Stimulated activated naive B cell treated with anti-CD40 and anti-IgM and Interleukin-4, amounts not matched to agents 10 μg/mL and 1 μg/mL and 100 μg/mL, for 72 hours (primary cell): ENCODE measurements at regions not wholly inside any gene's neighbourhood (a gene's known extent, or its start where the extent isn't known, plus 50 kb on each side); places are given as distances from the start of the nearest gene placed in this dataset.
"Not testable (repeated sequence)": the region's sequence is repeated elsewhere in the genome, so short reads cannot be mapped to it uniquely, and the experiment has no call there.

ENCODE experiments used
- ATAC-seq, 2 donors: fragments of 150-1000 bp; cut with Tn5 transposase; replicated peaks; 2 replicates each; pipeline ENCODE4 v1.10.0; 2021; ENCODE audit warnings: moderate library complexity in 1 of 2
- DNase-seq: peaks from one replicate; pipeline ENCODE4 v3.0.0; 2021
- H3K27ac Mint-ChIP-seq: one replicate; pipeline ENCODE4 v1.8.0; 2022; ENCODE audit warnings: mild to moderate bottlenecking, mixed read lengths
- H3K27me3 Mint-ChIP-seq, 2 donors: one replicate each; pipeline ENCODE4 v1.8.0; 2022; ENCODE audit warnings: mixed read lengths in 2 of 2
- H3K36me3 Mint-ChIP-seq, 2 donors: one replicate each; pipeline ENCODE4 v1.8.0; 2022; ENCODE audit warnings: mixed read lengths in 2 of 2, mild to moderate bottlenecking in 1 of 2
- H3K4me1 Mint-ChIP-seq, 2 donors: one replicate each; pipeline ENCODE4 v1.8.0; 2022; ENCODE audit warnings: mixed read lengths in 2 of 2, mild to moderate bottlenecking in 1 of 2
- H3K4me3 Mint-ChIP-seq, 2 donors: one replicate each; pipeline ENCODE4 v1.8.0; 2022; ENCODE audit warnings: mild to moderate bottlenecking in 2 of 2, mixed read lengths in 2 of 2, moderate library complexity in 1 of 2
- H3K9me3 Mint-ChIP-seq, 2 donors: one replicate each; pipeline ENCODE4 v1.8.0; 2022; ENCODE audit warnings: mixed read lengths in 2 of 2, mild to moderate bottlenecking in 1 of 2

- DNase-seq (no peak), ATAC-seq (no peak)
- Mint-ChIP-seq H3K36me3 (no peaks in the 10 kb centered on the region), H3K27ac (no peak overlapping the region), H3K4me1 (no peaks in the 10 kb centered on the region), H3K9me3 (no peaks in the 10 kb centered on the region), H3K4me3 (no peak overlapping the region), H3K27me3 (peaks cover 0 to 3% of the 10 kb centered on the region in 2 donors)
Observed at GRCh38 chr1:115447672-115448071, 109.6 kb upstream of the NGF start.

- no peaks in the 10 kb centered on the region for H3K36me3 Mint-ChIP-seq
- H3K9me3 Mint-ChIP-seq: peaks cover 0 to under 1% of the 10 kb centered on the region in 2 donors
- no peak overlapping the region for H3K27ac Mint-ChIP-seq
- H3K4me3 Mint-ChIP-seq: no peak overlapping the region
- H3K27me3 Mint-ChIP-seq: peaks cover 0 to 3% of the 10 kb centered on the region in 2 donors
- DNase-seq (no peak), ATAC-seq (no peak)
- no peaks in the 10 kb centered on the region for H3K4me1 Mint-ChIP-seq
Observed at GRCh38 chr1:115445090-115445489, 107.0 kb upstream of the NGF start.

- ATAC-seq: no peak
- no peaks in the 10 kb centered on the region for H3K27me3 Mint-ChIP-seq
- peaks cover 0 to 4% of the 10 kb centered on the region in 2 donors for H3K9me3 Mint-ChIP-seq
- no peak overlapping the region for H3K27ac Mint-ChIP-seq
- no peak for DNase-seq
- no peaks in the 10 kb centered on the region for H3K4me1 Mint-ChIP-seq
- H3K36me3 Mint-ChIP-seq: no peaks in the 10 kb centered on the region
- H3K4me3 Mint-ChIP-seq: no peak overlapping the region
Observed at GRCh38 chr1:115440733-115441132, 102.7 kb upstream of the NGF start.

GRCh38 chr1:115439520-115439919 is 101.5 kb upstream of the NGF start:
- H3K27ac Mint-ChIP-seq, ATAC-seq, H3K4me3 Mint-ChIP-seq, DNase-seq, H3K36me3 Mint-ChIP-seq, H3K4me1 Mint-ChIP-seq, H3K9me3 Mint-ChIP-seq, H3K27me3 Mint-ChIP-seq: not testable (repeated sequence)

GRCh38 chr1:115437196-115437595 is 99.1 kb upstream of the NGF start:
- H3K9me3 Mint-ChIP-seq: peaks cover 2 to 4% of the 10 kb centered on the region in 2 donors
- H3K36me3 Mint-ChIP-seq: no peaks in the 10 kb centered on the region
- no peak overlapping the region for H3K4me3 Mint-ChIP-seq
- ATAC-seq (no peak), DNase-seq (no peak)
- H3K4me1 Mint-ChIP-seq: no peaks in the 10 kb centered on the region
- no peaks in the 10 kb centered on the region for H3K27me3 Mint-ChIP-seq
- H3K27ac Mint-ChIP-seq: no peak overlapping the region

GRCh38 chr1:115436596-115436995 is 98.5 kb upstream of the NGF start:
- DNase-seq (no peak), ATAC-seq (no peak)
- H3K36me3 Mint-ChIP-seq: no peaks in the 10 kb centered on the region
- H3K27ac Mint-ChIP-seq: no peak overlapping the region
- H3K9me3 Mint-ChIP-seq: peaks cover 2 to 4% of the 10 kb centered on the region in 2 donors
- H3K4me1 Mint-ChIP-seq: no peaks in the 10 kb centered on the region
- H3K27me3 Mint-ChIP-seq: no peaks in the 10 kb centered on the region
- no peak overlapping the region for H3K4me3 Mint-ChIP-seq

- ATAC-seq: no peak
- no peaks in the 10 kb centered on the region for H3K4me1 Mint-ChIP-seq
- no peaks in the 10 kb centered on the region for H3K27me3 Mint-ChIP-seq
- no peak overlapping the region for H3K4me3 Mint-ChIP-seq
- H3K36me3 Mint-ChIP-seq: no peaks in the 10 kb centered on the region
- peaks cover 0 to 3% of the 10 kb centered on the region in 2 donors for H3K9me3 Mint-ChIP-seq
- DNase-seq: no peak
- H3K27ac Mint-ChIP-seq: no peak overlapping the region
Observed at GRCh38 chr1:115433483-115433882, 95.4 kb upstream of the NGF start.

GRCh38 chr1:115432061-115432460 is 94.0 kb upstream of the NGF start:
- Mint-ChIP-seq H3K9me3 (peaks cover 0 to 3% of the 10 kb centered on the region in 2 donors), H3K4me3 (no peak overlapping the region), H3K4me1 (no peaks in the 10 kb centered on the region), H3K27me3 (no peaks in the 10 kb centered on the region), H3K27ac (no peak overlapping the region), H3K36me3 (no peaks in the 10 kb centered on the region)
- DNase-seq (no peak), ATAC-seq (no peak)

- Mint-ChIP-seq H3K4me3 (no peak overlapping the region), H3K27ac (no peak overlapping the region), H3K4me1 (no peaks in the 10 kb centered on the region), H3K9me3 (peaks cover 0 to 3% of the 10 kb centered on the region in 2 donors), H3K36me3 (no peaks in the 10 kb centered on the region), H3K27me3 (no peaks in the 10 kb centered on the region)
- DNase-seq (no peak), ATAC-seq (no peak)
Observed at GRCh38 chr1:115430441-115431158, 92.6 kb upstream of the NGF start.

GRCh38 chr1:115429884-115430283 is 91.8 kb upstream of the NGF start:
- Mint-ChIP-seq H3K9me3 (peaks cover 0 to 3% of the 10 kb centered on the region in 2 donors), H3K27ac (no peak overlapping the region), H3K4me3 (no peak overlapping the region), H3K27me3 (no peaks in the 10 kb centered on the region), H3K4me1 (no peaks in the 10 kb centered on the region), H3K36me3 (no peaks in the 10 kb centered on the region)
- DNase-seq: no peak
- no peak for ATAC-seq

- no peaks in the 10 kb centered on the region for H3K36me3 Mint-ChIP-seq
- H3K4me1 Mint-ChIP-seq: no peaks in the 10 kb centered on the region
- DNase-seq: no peak
- H3K27me3 Mint-ChIP-seq: no peaks in the 10 kb centered on the region
- H3K4me3 Mint-ChIP-seq: no peak overlapping the region
- ATAC-seq: no peak
- peaks cover 0 to 3% of the 10 kb centered on the region in 2 donors for H3K9me3 Mint-ChIP-seq
- H3K27ac Mint-ChIP-seq: no peak overlapping the region
Observed at GRCh38 chr1:115429241-115429640, 91.2 kb upstream of the NGF start.

- no peak for DNase-seq
- Mint-ChIP-seq H3K4me1 (no peaks in the 10 kb centered on the region), H3K27me3 (no peaks in the 10 kb centered on the region), H3K36me3 (no peaks in the 10 kb centered on the region), H3K4me3 (no peak overlapping the region), H3K9me3 (peaks cover 0 to 3% of the 10 kb centered on the region in 2 donors), H3K27ac (no peak overlapping the region)
- ATAC-seq: no peak
Observed at GRCh38 chr1:115428676-115429075, 90.6 kb upstream of the NGF start.

GRCh38 chr1:115428256-115428655 is 90.2 kb upstream of the NGF start:
- no peak overlapping the region for H3K4me3 Mint-ChIP-seq
- H3K27ac Mint-ChIP-seq: no peak overlapping the region
- peaks cover 0 to 3% of the 10 kb centered on the region in 2 donors for H3K9me3 Mint-ChIP-seq
- no peaks in the 10 kb centered on the region for H3K4me1 Mint-ChIP-seq
- ATAC-seq (no peak), DNase-seq (no peak)
- H3K36me3 Mint-ChIP-seq: no peaks in the 10 kb centered on the region
- H3K27me3 Mint-ChIP-seq: no peaks in the 10 kb centered on the region

- ATAC-seq (no peak), DNase-seq (no peak)
- no peaks in the 10 kb centered on the region for H3K4me1 Mint-ChIP-seq
- H3K36me3 Mint-ChIP-seq: no peaks in the 10 kb centered on the region
- no peak overlapping the region for H3K27ac Mint-ChIP-seq
- no peak overlapping the region for H3K4me3 Mint-ChIP-seq
- H3K27me3 Mint-ChIP-seq: no peaks in the 10 kb centered on the region
- H3K9me3 Mint-ChIP-seq: peaks cover 0 to 3% of the 10 kb centered on the region in 2 donors
Observed at GRCh38 chr1:115426956-115427355, 88.9 kb upstream of the NGF start.

GRCh38 chr1:115426231-115426771 is 88.3 kb upstream of the NGF start:
- no peaks in the 10 kb centered on the region for H3K4me1 Mint-ChIP-seq
- H3K36me3 Mint-ChIP-seq: no peaks in the 10 kb centered on the region
- ATAC-seq: no peak
- DNase-seq: no peak
- no peak overlapping the region for H3K27ac Mint-ChIP-seq
- no peaks in the 10 kb centered on the region for H3K27me3 Mint-ChIP-seq
- H3K9me3 Mint-ChIP-seq: peaks cover 0 to 3% of the 10 kb centered on the region in 2 donors
- H3K4me3 Mint-ChIP-seq: no peak overlapping the region
